Breast epithelium (tissue), 3 donors: ENCODE measurements at regions not wholly inside any gene's neighbourhood (a gene's known extent, or its start where the extent isn't known, plus 50 kb on each side); places are given as distances from the start of the nearest gene placed in this dataset.

Experiments used
- POLR2A ChIP-seq: fragments of 450-650 bp; IDR thresholded peaks from one replicate; pipeline ENCODE4 v1.6.1; 2016; ENCODE audit warnings: antibody characterized with exemption, mild to moderate bottlenecking, moderate library complexity
- POLR2AphosphoS5 ChIP-seq, 3 donors: sonication (generic); formaldehyde crosslinking; IDR thresholded peaks; one replicate each; pipeline ENCODE4 v1.6.1; 2017; ENCODE audit warnings: antibody characterized with exemption in 3 of 3
- TF ChIP-seq, protein P1 (sequence below), 3 donors: fragments of 450-650 bp; IDR thresholded peaks; one replicate each; pipeline ENCODE4 v1.5.1; 2016 to 2017; ENCODE audit warnings: antibody characterized with exemption in 3 of 3, mild to moderate bottlenecking in 3 of 3, moderate library complexity in 3 of 3

DNA sequence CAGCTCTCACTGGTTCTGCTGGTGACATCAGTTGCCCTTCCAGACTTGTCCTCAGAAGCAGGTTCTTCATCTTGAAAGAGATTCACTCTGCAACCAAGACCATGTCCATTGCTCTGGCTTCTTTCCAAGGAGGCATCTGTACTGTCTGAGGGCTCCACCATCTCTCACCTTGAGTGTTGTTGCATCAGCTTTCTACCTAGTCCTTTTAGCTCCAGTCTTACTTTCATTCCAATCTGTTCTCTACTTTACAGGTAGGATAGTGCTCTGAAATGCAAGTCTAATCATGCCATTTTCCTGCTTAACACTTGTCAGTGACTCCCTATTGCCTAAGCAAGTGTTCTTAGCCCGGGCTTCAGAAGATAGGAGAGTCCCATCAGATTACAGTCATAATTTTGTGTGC lies 117.7 kb downstream of the EN1 start:
- TF ChIP-seq, protein P1, sequence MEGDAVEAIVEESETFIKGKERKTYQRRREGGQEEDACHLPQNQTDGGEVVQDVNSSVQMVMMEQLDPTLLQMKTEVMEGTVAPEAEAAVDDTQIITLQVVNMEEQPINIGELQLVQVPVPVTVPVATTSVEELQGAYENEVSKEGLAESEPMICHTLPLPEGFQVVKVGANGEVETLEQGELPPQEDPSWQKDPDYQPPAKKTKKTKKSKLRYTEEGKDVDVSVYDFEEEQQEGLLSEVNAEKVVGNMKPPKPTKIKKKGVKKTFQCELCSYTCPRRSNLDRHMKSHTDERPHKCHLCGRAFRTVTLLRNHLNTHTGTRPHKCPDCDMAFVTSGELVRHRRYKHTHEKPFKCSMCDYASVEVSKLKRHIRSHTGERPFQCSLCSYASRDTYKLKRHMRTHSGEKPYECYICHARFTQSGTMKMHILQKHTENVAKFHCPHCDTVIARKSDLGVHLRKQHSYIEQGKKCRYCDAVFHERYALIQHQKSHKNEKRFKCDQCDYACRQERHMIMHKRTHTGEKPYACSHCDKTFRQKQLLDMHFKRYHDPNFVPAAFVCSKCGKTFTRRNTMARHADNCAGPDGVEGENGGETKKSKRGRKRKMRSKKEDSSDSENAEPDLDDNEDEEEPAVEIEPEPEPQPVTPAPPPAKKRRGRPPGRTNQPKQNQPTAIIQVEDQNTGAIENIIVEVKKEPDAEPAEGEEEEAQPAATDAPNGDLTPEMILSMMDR (IDR thresholded peaks at IDR 0.05), result no peak
- TF ChIP-seq POLR2AphosphoS5 (IDR thresholded peaks at IDR 0.05) (no peak), POLR2A (no peak)
